Thyroid gland (tissue), 4 donors: ENCODE measurements at regions not wholly inside any gene's neighbourhood (a gene's known extent, or its start where the extent isn't known, plus 50 kb on each side); places are given as distances from the start of the nearest gene placed in this dataset.

Experiments used
- POLR2A ChIP-seq, 2 donors: fragments of 450-650 bp; IDR thresholded peaks; one replicate each; pipeline ENCODE4 v1.6.1; 2017; ENCODE audit warnings: antibody characterized with exemption in 2 of 2, mild to moderate bottlenecking in 2 of 2, moderate library complexity in 1 of 2
- TF ChIP-seq, protein P1 (sequence below), 6 experiments: fragments of 200-600 bp in 3 of 6; fragments of 450-650 bp in 3 of 6; sonication (generic) in 3 of 6; IDR thresholded peaks; one replicate each; pipeline ENCODE4 v1.5.1; 2016 to 2019; ENCODE audit warnings: antibody characterized with exemption in 6 of 6, mild to moderate bottlenecking in 2 of 6, inconsistent platforms in 1 of 6, moderate library complexity in 1 of 6

DNA sequence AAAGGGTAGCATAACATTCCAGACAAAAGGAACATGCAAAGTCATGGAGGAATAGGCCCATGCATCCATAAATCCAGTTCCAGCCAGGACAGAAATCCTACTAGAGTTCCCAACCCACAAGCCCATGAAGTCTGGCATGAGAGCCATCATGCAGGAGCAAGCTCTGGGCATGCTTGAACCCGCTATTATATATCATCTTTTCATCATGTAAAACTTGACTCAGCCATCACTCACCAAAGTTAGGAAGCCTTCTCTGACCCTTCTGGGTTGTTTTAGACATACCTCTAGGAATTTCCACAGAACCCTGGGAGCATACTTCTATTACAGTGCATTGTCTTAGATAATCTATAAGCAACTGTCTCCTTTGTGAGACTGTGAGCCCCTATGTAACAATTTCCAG, 293.0 kb upstream of the NPSR1 start:
- TF ChIP-seq, protein P1, sequence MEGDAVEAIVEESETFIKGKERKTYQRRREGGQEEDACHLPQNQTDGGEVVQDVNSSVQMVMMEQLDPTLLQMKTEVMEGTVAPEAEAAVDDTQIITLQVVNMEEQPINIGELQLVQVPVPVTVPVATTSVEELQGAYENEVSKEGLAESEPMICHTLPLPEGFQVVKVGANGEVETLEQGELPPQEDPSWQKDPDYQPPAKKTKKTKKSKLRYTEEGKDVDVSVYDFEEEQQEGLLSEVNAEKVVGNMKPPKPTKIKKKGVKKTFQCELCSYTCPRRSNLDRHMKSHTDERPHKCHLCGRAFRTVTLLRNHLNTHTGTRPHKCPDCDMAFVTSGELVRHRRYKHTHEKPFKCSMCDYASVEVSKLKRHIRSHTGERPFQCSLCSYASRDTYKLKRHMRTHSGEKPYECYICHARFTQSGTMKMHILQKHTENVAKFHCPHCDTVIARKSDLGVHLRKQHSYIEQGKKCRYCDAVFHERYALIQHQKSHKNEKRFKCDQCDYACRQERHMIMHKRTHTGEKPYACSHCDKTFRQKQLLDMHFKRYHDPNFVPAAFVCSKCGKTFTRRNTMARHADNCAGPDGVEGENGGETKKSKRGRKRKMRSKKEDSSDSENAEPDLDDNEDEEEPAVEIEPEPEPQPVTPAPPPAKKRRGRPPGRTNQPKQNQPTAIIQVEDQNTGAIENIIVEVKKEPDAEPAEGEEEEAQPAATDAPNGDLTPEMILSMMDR (IDR thresholded peaks at IDR 0.05) = no peak
- no peak for TF ChIP-seq POLR2A (IDR thresholded peaks at IDR 0.05)
